ENCODE measurements at regions not wholly inside any gene's neighbourhood (a gene's known extent, or its start where the extent isn't known, plus 50 kb on each side); places are given as distances from the start of the nearest gene placed in this dataset.

- no peak overlapping the region for H3K4me3 ChIP-seq (ENCODE audit: low read depth, low read length)
- no peak for DNase-seq (ENCODE audit: low read depth)
- no peak for TF ChIP-seq CTCF (conservative IDR thresholded peaks at IDR 0.05; ENCODE audit: low read depth, low read length)
Observed at GRCh38 chr1:101316256-101316655, 79.4 kb downstream of the S1PR1 start.

GRCh38 chr1:101316799-101317198 is 80.0 kb downstream of the S1PR1 start:
- H3K4me3 ChIP-seq (ENCODE audit: low read depth, low read length) = no peak overlapping the region
- DNase-seq (ENCODE audit: low read depth) = no peak
- TF ChIP-seq CTCF (conservative IDR thresholded peaks at IDR 0.05; ENCODE audit: low read depth, low read length) = no peak

GRCh38 chr1:101317590-101317989 is 80.8 kb downstream of the S1PR1 start:
- TF ChIP-seq CTCF (conservative IDR thresholded peaks at IDR 0.05; ENCODE audit: low read depth, low read length) = peak; percentile 41
- no peak overlapping the region for H3K4me3 ChIP-seq (ENCODE audit: low read depth, low read length)
- no peak for DNase-seq (ENCODE audit: low read depth)

GRCh38 chr1:101323535-101323934 is 86.7 kb downstream of the S1PR1 start:
- TF ChIP-seq CTCF (conservative IDR thresholded peaks at IDR 0.05; ENCODE audit: low read depth, low read length) = no peak
- no peak for DNase-seq (ENCODE audit: low read depth)
- H3K4me3 ChIP-seq (ENCODE audit: low read depth, low read length) = no peak overlapping the region

- DNase-seq (ENCODE audit: low read depth) = no peak
- no peak for TF ChIP-seq CTCF (conservative IDR thresholded peaks at IDR 0.05; ENCODE audit: low read depth, low read length)
- H3K4me3 ChIP-seq (ENCODE audit: low read depth, low read length) = no peak overlapping the region
Observed at GRCh38 chr1:101325144-101325543, 88.3 kb downstream of the S1PR1 start.

GRCh38 chr1:101330427-101331130 is 93.8 kb downstream of the S1PR1 start:
- no peak for DNase-seq (ENCODE audit: low read depth)
- no peak overlapping the region for H3K4me3 ChIP-seq (ENCODE audit: low read depth, low read length)
- TF ChIP-seq CTCF (conservative IDR thresholded peaks at IDR 0.05; ENCODE audit: low read depth, low read length) = no peak

GRCh38 chr1:101331794-101332193 is 95.0 kb downstream of the S1PR1 start:
- no peak overlapping the region for H3K4me3 ChIP-seq (ENCODE audit: low read depth, low read length)
- TF ChIP-seq CTCF (conservative IDR thresholded peaks at IDR 0.05; ENCODE audit: low read depth, low read length) = no peak
- DNase-seq (ENCODE audit: low read depth) = no peak

Data from epithelial cell of proximal tubule (primary cell).